ENCODE measurements at regions not wholly inside any gene's neighbourhood (a gene's known extent, or its start where the extent isn't known, plus 50 kb on each side); places are given as distances from the start of the nearest gene placed in this dataset.

GRCh38 chr2:173763641-173764040 lies 201.5 kb downstream of the SP3 start:
- H3K36me3 ChIP-seq (ENCODE audit: insufficient read depth, insufficient read length, low read length), result no peaks in the 10 kb centered on the region
- no peaks in the 10 kb centered on the region for H3K9me3 ChIP-seq (ENCODE audit: insufficient read depth, low read length)
- no peak for DNase-seq (ENCODE audit: low read depth, low spot score)
- H3K4me1 ChIP-seq (ENCODE audit: insufficient read depth, insufficient read length), result no peaks in the 10 kb centered on the region
- TF ChIP-seq SUZ12 (IDR thresholded peaks at IDR 0.05; ENCODE audit: extremely low read depth, insufficient read depth, insufficient read length) (no peak), ZNF274 (IDR thresholded peaks at IDR 0.05; ENCODE audit: low read depth, low read length) (no peak), YY1 (IDR thresholded peaks at IDR 0.05; ENCODE audit: insufficient read depth, insufficient read length) (no peak)
- H3K4me3 ChIP-seq (ENCODE audit: insufficient read length, low read depth), result no peak overlapping the region
- no peaks in the 10 kb centered on the region for H3K27me3 ChIP-seq (ENCODE audit: insufficient read depth, insufficient read length)
- H3K9ac ChIP-seq (ENCODE audit: insufficient read length, low read depth), result no peak overlapping the region

- Histone ChIP-seq H3K9ac (ENCODE audit: insufficient read length, low read depth) (no peak overlapping the region), H3K4me1 (ENCODE audit: insufficient read depth, insufficient read length) (no peaks in the 10 kb centered on the region), H3K27me3 (ENCODE audit: insufficient read depth, insufficient read length) (no peaks in the 10 kb centered on the region), H3K9me3 (ENCODE audit: insufficient read depth, low read length) (no peaks in the 10 kb centered on the region), H3K4me3 (ENCODE audit: insufficient read length, low read depth) (no peak overlapping the region), H3K36me3 (ENCODE audit: insufficient read depth, insufficient read length, low read length) (no peaks in the 10 kb centered on the region)
- no peak for DNase-seq (ENCODE audit: low read depth, low spot score)
- TF ChIP-seq SUZ12 (IDR thresholded peaks at IDR 0.05; ENCODE audit: extremely low read depth, insufficient read depth, insufficient read length) (no peak), YY1 (IDR thresholded peaks at IDR 0.05; ENCODE audit: insufficient read depth, insufficient read length) (no peak), ZNF274 (IDR thresholded peaks at IDR 0.05; ENCODE audit: low read depth, low read length) (no peak)
These were observed 201.1 kb downstream of the SP3 start for GRCh38 chr2:173764094-173764493.

- no peak for DNase-seq (ENCODE audit: low read depth, low spot score)
- Histone ChIP-seq H3K4me1 (ENCODE audit: insufficient read depth, insufficient read length) (no peaks in the 10 kb centered on the region), H3K36me3 (ENCODE audit: insufficient read depth, insufficient read length, low read length) (no peaks in the 10 kb centered on the region), H3K9ac (ENCODE audit: insufficient read length, low read depth) (no peak overlapping the region), H3K9me3 (ENCODE audit: insufficient read depth, low read length) (no peaks in the 10 kb centered on the region), H3K27me3 (ENCODE audit: insufficient read depth, insufficient read length) (no peaks in the 10 kb centered on the region), H3K4me3 (ENCODE audit: insufficient read length, low read depth) (no peak overlapping the region)
- TF ChIP-seq SUZ12 (IDR thresholded peaks at IDR 0.05; ENCODE audit: extremely low read depth, insufficient read depth, insufficient read length) (no peak), YY1 (IDR thresholded peaks at IDR 0.05; ENCODE audit: insufficient read depth, insufficient read length) (no peak), ZNF274 (IDR thresholded peaks at IDR 0.05; ENCODE audit: low read depth, low read length) (no peak)
These were observed 198.5 kb downstream of the SP3 start for GRCh38 chr2:173766537-173767289.

GRCh38 chr2:173770947-173771678 lies 194.1 kb downstream of the SP3 start:
- Histone ChIP-seq H3K4me3 (ENCODE audit: insufficient read length, low read depth) (no peak overlapping the region), H3K9me3 (ENCODE audit: insufficient read depth, low read length) (no peaks in the 10 kb centered on the region), H3K27me3 (ENCODE audit: insufficient read depth, insufficient read length) (no peaks in the 10 kb centered on the region), H3K9ac (ENCODE audit: insufficient read length, low read depth) (no peak overlapping the region), H3K4me1 (ENCODE audit: insufficient read depth, insufficient read length) (no peaks in the 10 kb centered on the region), H3K36me3 (ENCODE audit: insufficient read depth, insufficient read length, low read length) (no peaks in the 10 kb centered on the region)
- no peak for DNase-seq (ENCODE audit: low read depth, low spot score)
- TF ChIP-seq SUZ12 (IDR thresholded peaks at IDR 0.05; ENCODE audit: extremely low read depth, insufficient read depth, insufficient read length), result no peak
- TF ChIP-seq YY1 (IDR thresholded peaks at IDR 0.05; ENCODE audit: insufficient read depth, insufficient read length), result no peak
- TF ChIP-seq ZNF274 (IDR thresholded peaks at IDR 0.05; ENCODE audit: low read depth, low read length), result no peak

- Histone ChIP-seq H3K9me3 (ENCODE audit: insufficient read depth, low read length) (no peaks in the 10 kb centered on the region), H3K4me3 (ENCODE audit: insufficient read length, low read depth) (no peak overlapping the region), H3K4me1 (ENCODE audit: insufficient read depth, insufficient read length) (no peaks in the 10 kb centered on the region), H3K36me3 (ENCODE audit: insufficient read depth, insufficient read length, low read length) (no peaks in the 10 kb centered on the region), H3K27me3 (ENCODE audit: insufficient read depth, insufficient read length) (no peaks in the 10 kb centered on the region), H3K9ac (ENCODE audit: insufficient read length, low read depth) (no peak overlapping the region)
- no peak for TF ChIP-seq ZNF274 (IDR thresholded peaks at IDR 0.05; ENCODE audit: low read depth, low read length)
- no peak for TF ChIP-seq SUZ12 (IDR thresholded peaks at IDR 0.05; ENCODE audit: extremely low read depth, insufficient read depth, insufficient read length)
- no peak for TF ChIP-seq YY1 (IDR thresholded peaks at IDR 0.05; ENCODE audit: insufficient read depth, insufficient read length)
- no peak for DNase-seq (ENCODE audit: low read depth, low spot score)
These were observed 193.0 kb downstream of the SP3 start for GRCh38 chr2:173772205-173772604.

GRCh38 chr2:173773076-173773475 lies 192.1 kb downstream of the SP3 start:
- Histone ChIP-seq H3K36me3 (ENCODE audit: insufficient read depth, insufficient read length, low read length) (no peaks in the 10 kb centered on the region), H3K9ac (ENCODE audit: insufficient read length, low read depth) (no peak overlapping the region), H3K4me1 (ENCODE audit: insufficient read depth, insufficient read length) (no peaks in the 10 kb centered on the region), H3K9me3 (ENCODE audit: insufficient read depth, low read length) (no peaks in the 10 kb centered on the region), H3K27me3 (ENCODE audit: insufficient read depth, insufficient read length) (no peaks in the 10 kb centered on the region), H3K4me3 (ENCODE audit: insufficient read length, low read depth) (no peak overlapping the region)
- TF ChIP-seq SUZ12 (IDR thresholded peaks at IDR 0.05; ENCODE audit: extremely low read depth, insufficient read depth, insufficient read length), result no peak
- TF ChIP-seq ZNF274 (IDR thresholded peaks at IDR 0.05; ENCODE audit: low read depth, low read length), result no peak
- TF ChIP-seq YY1 (IDR thresholded peaks at IDR 0.05; ENCODE audit: insufficient read depth, insufficient read length), result no peak
- no peak for DNase-seq (ENCODE audit: low read depth, low spot score)

GRCh38 chr2:173775440-173775839 lies 189.7 kb downstream of the SP3 start:
- TF ChIP-seq ZNF274 (IDR thresholded peaks at IDR 0.05; ENCODE audit: low read depth, low read length) (no peak), YY1 (IDR thresholded peaks at IDR 0.05; ENCODE audit: insufficient read depth, insufficient read length) (no peak), SUZ12 (IDR thresholded peaks at IDR 0.05; ENCODE audit: extremely low read depth, insufficient read depth, insufficient read length) (no peak)
- H3K9me3 ChIP-seq (ENCODE audit: insufficient read depth, low read length), result no peaks in the 10 kb centered on the region; the same call in 1 of the 2 replicates
- DNase-seq (ENCODE audit: low read depth, low spot score), result no peak
- no peaks in the 10 kb centered on the region for H3K27me3 ChIP-seq (ENCODE audit: insufficient read depth, insufficient read length)
- no peak overlapping the region for H3K4me3 ChIP-seq (ENCODE audit: insufficient read length, low read depth)
- H3K9ac ChIP-seq (ENCODE audit: insufficient read length, low read depth), result no peak overlapping the region
- no peaks in the 10 kb centered on the region for H3K36me3 ChIP-seq (ENCODE audit: insufficient read depth, insufficient read length, low read length)
- H3K4me1 ChIP-seq (ENCODE audit: insufficient read depth, insufficient read length), result no peaks in the 10 kb centered on the region
